ENCODE measurements at regions not wholly inside any gene's neighbourhood (a gene's known extent, or its start where the extent isn't known, plus 50 kb on each side); places are given as distances from the start of the nearest gene placed in this dataset.
A peak's percentile ranks its signal among the peaks of the same experiment; 100 is the strongest.
"Not testable (repeated sequence)": the region's sequence is repeated elsewhere in the genome, so short reads cannot be mapped to it uniquely, and the experiment has no call there.

DNA sequence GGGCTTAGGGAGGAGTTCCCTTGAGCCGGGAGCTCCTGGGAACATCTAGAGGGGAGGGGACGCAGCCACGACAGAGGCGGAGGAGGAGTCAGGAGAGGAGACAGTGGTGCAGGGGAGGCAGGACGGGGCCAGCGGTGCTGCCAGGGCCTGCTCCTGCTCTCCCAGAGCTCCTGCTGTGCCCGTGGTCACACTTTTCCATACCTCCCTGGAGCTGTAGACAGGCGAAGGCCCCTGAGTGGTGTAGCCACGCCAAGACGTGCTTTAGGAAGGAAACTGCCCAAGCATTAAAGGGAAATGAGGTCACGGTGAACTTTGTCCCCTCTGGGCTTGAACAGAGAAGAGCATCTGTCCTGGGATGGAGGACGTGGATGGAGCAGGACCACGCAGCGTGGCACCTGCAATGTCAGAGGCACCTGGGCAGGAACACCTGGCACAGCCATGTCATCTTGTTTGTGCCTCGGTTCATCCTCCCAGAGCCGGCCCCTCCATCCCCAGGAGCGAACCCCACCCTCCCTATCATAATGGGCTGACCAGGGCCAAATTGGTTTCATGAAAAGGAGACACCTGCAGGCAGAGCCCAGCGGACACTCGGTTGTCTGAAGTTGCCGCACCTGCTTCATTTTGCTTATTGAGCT, 239.5 kb upstream of the SFSWAP start:
- intact Hi-C loops (cut with DNase I), result no loop called here

DNA sequence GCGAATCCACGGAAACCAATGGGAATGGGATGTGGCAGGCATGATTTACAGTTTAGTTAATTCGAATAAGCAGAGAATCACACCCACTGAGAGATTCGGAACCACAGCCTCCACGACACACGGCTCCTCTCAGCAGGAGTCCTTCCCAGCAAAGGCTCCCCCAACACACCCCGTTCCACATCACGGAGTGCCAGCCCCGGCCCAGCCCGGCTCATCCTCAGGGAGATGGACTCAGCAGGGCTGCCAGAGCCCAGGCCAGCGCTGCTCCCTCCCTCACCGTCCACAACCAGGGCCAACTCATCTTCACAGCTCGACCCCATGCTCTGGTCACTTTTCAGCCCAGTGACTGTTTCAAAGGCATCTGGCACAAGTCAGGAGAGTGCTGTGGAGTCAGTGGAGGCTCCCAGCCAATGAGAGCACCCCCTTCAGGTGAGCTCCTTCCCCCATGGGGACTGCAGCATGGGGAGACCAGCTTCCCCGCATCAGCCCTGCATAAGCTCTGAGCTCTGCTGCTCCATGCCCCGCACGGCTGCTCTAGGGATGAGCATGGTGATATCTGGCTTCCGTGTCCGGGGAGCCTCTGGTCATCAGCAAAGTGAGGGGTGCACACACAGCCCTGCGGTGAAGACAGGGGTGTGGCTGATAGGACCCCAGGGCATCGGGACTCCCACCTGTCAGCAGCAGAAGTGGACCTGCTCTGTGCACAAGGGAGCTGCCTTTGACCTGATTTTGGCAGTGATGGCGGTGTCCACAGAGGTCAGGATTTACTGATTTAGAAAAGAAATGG, 238.8 kb upstream of the SFSWAP start:
- Histone ChIP-seq H3K9me3 (no peaks in the 10 kb centered on the region), H3K27me3 (ENCODE audit: insufficient read depth in 3 of 3, low read length in 2 of 3) (no peaks in the 10 kb centered on the region)
- no peak for ATAC-seq

More for the DNA sequence above, 239.5 kb upstream of the SFSWAP start:
- TF ChIP-seq, protein P1, sequence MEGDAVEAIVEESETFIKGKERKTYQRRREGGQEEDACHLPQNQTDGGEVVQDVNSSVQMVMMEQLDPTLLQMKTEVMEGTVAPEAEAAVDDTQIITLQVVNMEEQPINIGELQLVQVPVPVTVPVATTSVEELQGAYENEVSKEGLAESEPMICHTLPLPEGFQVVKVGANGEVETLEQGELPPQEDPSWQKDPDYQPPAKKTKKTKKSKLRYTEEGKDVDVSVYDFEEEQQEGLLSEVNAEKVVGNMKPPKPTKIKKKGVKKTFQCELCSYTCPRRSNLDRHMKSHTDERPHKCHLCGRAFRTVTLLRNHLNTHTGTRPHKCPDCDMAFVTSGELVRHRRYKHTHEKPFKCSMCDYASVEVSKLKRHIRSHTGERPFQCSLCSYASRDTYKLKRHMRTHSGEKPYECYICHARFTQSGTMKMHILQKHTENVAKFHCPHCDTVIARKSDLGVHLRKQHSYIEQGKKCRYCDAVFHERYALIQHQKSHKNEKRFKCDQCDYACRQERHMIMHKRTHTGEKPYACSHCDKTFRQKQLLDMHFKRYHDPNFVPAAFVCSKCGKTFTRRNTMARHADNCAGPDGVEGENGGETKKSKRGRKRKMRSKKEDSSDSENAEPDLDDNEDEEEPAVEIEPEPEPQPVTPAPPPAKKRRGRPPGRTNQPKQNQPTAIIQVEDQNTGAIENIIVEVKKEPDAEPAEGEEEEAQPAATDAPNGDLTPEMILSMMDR (IDR thresholded peaks at IDR 0.05), result no peak
- 48 to 50% (median 49%) methylated on average over 20 of the region's 20 CpGs for WGBS, 3 donors
- Histone ChIP-seq H3K27me3 (ENCODE audit: insufficient read depth in 3 of 3, low read length in 2 of 3) (peaks cover 0 to 2% (median 0%) of the 10 kb centered on the region in 3 donors), H3K9me3 (no peaks in the 10 kb centered on the region), H3K4me1 (no peaks in the 10 kb centered on the region), H3K36me3 (ENCODE audit: insufficient read depth in 1 of 2, low read depth in 1 of 2) (no peaks in the 10 kb centered on the region), H3K4me3 (no peak overlapping the region), H3K27ac (no peak overlapping the region)
- no peak for ATAC-seq
- no peak for DNase-seq

DNA sequence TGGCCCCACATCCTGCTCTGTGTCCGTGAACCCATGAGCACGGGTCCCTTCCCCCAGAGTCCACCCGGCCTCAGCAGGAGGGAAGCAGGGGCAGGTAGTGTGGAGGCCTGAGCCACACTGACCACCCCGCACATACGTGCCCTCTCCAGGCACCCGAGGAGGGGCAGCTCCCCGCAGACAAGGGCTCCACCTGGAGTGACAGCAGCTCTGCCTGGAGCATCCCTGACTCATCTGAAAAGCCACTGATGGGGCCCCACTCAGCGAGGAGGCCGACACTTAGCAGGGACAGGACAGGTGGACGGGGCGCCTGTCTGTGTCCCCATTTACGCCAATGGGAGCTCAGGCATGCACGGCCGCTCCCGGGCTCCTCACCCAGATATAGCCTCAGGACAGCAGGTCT, 237.6 kb upstream of the SFSWAP start:
- no peak for DNase-seq
- no peak overlapping the region for H3K4me3 ChIP-seq
- WGBS, 3 donors, result 85 to 91% (median 89%) methylated on average over 14 to 15 of the region's 15 CpGs
- no peaks in the 10 kb centered on the region for H3K27me3 ChIP-seq (ENCODE audit: insufficient read depth in 3 of 3, low read length in 2 of 3)
- H3K27ac ChIP-seq, result no peak overlapping the region
- no peaks in the 10 kb centered on the region for H3K36me3 ChIP-seq (ENCODE audit: insufficient read depth in 1 of 2, low read depth in 1 of 2)
- no peaks in the 10 kb centered on the region for H3K9me3 ChIP-seq
- intact Hi-C loops (cut with DNase I), result no loop called here
- H3K4me1 ChIP-seq, result no peaks in the 10 kb centered on the region
- no peak for ATAC-seq
- TF ChIP-seq, protein P1 (IDR thresholded peaks at IDR 0.05), result no peak

More for the DNA sequence above, 238.8 kb upstream of the SFSWAP start:
- no peak for DNase-seq
- intact Hi-C loops (cut with DNase I), result no loop called here
- no peaks in the 10 kb centered on the region for H3K4me1 ChIP-seq
- H3K27ac ChIP-seq, result no peak overlapping the region
- TF ChIP-seq, protein P1 (IDR thresholded peaks at IDR 0.05), result no peak
- 50 to 62% (median 55%) methylated on average over 21 of the region's 21 CpGs for WGBS, 3 donors
- H3K4me3 ChIP-seq, result no peak overlapping the region
- no peaks in the 10 kb centered on the region for H3K36me3 ChIP-seq (ENCODE audit: insufficient read depth in 1 of 2, low read depth in 1 of 2)

DNA sequence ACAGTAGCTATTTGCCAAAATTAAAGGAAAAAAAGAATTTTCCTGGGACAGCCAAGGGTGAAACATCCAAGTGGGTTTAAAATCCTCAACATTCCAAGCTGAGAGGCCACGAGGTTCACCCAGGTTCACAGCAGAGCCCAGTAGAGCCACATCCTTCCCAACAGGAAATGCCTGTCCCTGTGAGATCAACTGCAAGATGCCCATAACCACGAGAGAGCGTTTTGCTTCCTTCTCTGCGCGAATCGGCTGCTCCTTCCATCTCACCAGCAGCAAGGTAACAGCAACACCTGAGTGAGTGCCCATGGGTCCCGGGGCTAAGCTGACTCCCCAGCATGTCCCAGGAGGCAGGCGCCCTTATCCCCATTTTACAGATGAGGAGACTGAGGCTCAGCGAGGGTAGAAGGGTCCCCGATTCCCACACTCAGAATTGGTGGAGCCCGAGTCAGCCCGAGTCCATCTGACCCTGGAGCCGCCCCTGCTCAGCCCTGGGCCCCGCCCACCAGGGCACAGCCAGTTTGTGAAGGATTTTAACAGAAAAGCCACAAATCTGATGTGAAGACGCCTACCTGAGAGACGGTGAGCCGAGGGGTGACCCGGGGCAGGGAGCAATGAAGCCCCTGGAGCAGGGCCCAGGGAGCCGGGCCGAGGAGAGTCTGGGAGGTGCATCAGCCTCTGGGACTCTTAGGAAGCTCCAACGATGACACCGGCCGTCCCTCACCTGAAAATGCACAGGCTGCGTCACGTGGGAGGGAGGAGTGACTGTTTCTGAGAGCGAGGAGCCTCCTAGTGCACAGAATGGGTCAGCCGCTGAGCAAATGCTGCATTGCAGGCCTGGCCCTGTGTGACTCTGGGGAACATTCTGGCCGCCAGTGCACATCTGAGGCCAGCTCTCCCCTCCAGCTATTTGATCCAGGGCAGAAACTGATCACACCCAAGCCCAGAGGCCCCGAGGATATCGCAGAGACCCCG, 236.9 kb upstream of the SFSWAP start:
- no peak overlapping the region for H3K4me3 ChIP-seq
- H3K27me3 ChIP-seq (ENCODE audit: insufficient read depth in 3 of 3, low read length in 2 of 3), result no peaks in the 10 kb centered on the region
- H3K9me3 ChIP-seq, result no peaks in the 10 kb centered on the region
- no peaks in the 10 kb centered on the region for H3K4me1 ChIP-seq
- TF ChIP-seq, protein P1 (IDR thresholded peaks at IDR 0.05), result no peak
- intact Hi-C loops (cut with DNase I), result no loop called here
- 68 to 73% (median 71%) methylated on average over 31 of the region's 31 CpGs for WGBS, 3 donors
- no peaks in the 10 kb centered on the region for H3K36me3 ChIP-seq (ENCODE audit: insufficient read depth in 1 of 2, low read depth in 1 of 2)
- no peak for DNase-seq
- no peak for ATAC-seq
- H3K27ac ChIP-seq, result no peak overlapping the region

DNA sequence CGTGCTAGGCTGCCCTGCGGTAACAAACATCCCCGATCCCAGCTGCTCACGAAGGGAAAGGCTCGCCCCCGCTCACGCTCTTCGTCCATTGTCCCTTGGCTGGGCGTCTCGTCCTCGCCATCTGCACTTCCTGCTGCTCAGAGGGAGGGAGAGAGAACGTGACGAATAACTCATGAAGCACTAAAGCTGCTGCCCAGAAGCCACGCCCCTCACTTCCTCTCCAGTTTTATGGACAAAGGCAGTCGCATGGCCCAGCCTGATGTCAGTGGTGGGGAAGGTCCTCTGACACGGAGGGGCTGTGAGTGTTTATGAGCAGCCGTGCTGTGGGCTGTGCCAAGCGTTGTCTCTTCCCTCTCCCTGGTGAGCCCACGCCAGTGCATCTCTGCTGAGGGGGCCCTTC, 235.9 kb upstream of the SFSWAP start:
- H3K36me3 ChIP-seq (ENCODE audit: insufficient read depth in 1 of 2, low read depth in 1 of 2); H3K27ac ChIP-seq; H3K4me1 ChIP-seq; DNase-seq; intact Hi-C loops (cut with DNase I); H3K4me3 ChIP-seq; H3K9me3 ChIP-seq; H3K27me3 ChIP-seq (ENCODE audit: insufficient read depth in 3 of 3, low read length in 2 of 3): not testable (repeated sequence)
- ATAC-seq, result peak in 2 of 4 donors; percentile 22 to 55
- WGBS, 3 donors, result 26 to 39% (median 30%) methylated on average over 3 to 5 of the region's 19 CpGs

Measured in psoas muscle (tissue), 7 donors.